ENCODE measurements at regions not wholly inside any gene's neighbourhood (a gene's known extent, or its start where the extent isn't known, plus 50 kb on each side); places are given as distances from the start of the nearest gene placed in this dataset.

- FAIRE-seq: no peak
- dilution Hi-C loops (cut with MboI; ENCODE audit: extremely low pct_ligation_motif_present, low sequenced_read_pairs): no loop called here
Measured at GRCh38 chr1:13950637-13951036, 250.6 kb downstream of the PRDM2 start.

GRCh38 chr1:13951793-13952751, 252.1 kb downstream of the PRDM2 start:
- Histone ChIP-seq H3K9me3 (ENCODE audit: control insufficient read depth, low read depth, low read length) (no peaks in the 10 kb centered on the region), H3K9me1 (ENCODE audit: control insufficient read depth, extremely low read depth, insufficient read depth, low read length) (no peaks in the 10 kb centered on the region), H3K36me3 (ENCODE audit: control insufficient read depth in 2 of 2, extremely low read depth in 1 of 2, insufficient read depth in 2 of 2, low read length in 2 of 2) (no peaks in the 10 kb centered on the region), H3K4me2 (ENCODE audit: control insufficient read depth, extremely low read depth, insufficient read depth, low read depth, low read length) (no peak overlapping the region), H3K4me3 (ENCODE audit: control insufficient read depth in 2 of 3, extremely low read depth in 1 of 3, insufficient read depth in 2 of 3, low read depth in 1 of 3, low read length in 3 of 3) (no peak overlapping the region), H3K9ac (ENCODE audit: control insufficient read depth, extremely low read depth, insufficient read depth, low read length) (no peak overlapping the region), H3K27me3 (ENCODE audit: control insufficient read depth, extremely low read depth, insufficient read depth, low read length) (no peaks in the 10 kb centered on the region), H2AFZ (ENCODE audit: control insufficient read depth, low read length) (no peak overlapping the region), H3K4me1 (ENCODE audit: control insufficient read depth, extremely low read depth, insufficient read depth, low read length) (no peaks in the 10 kb centered on the region), H3K27ac (ENCODE audit: control insufficient read depth, insufficient read depth, low read length) (no peak overlapping the region), H3K79me2 (ENCODE audit: control insufficient read depth, insufficient read depth, low read length) (no peaks in the 10 kb centered on the region), H4K20me1 (ENCODE audit: control insufficient read depth, extremely low read depth, insufficient read depth, low read length) (no peaks in the 10 kb centered on the region)
- no peak for FAIRE-seq
- no peak for DNase-seq (ENCODE audit: low read depth, low spot score)
- dilution Hi-C loops (cut with MboI; ENCODE audit: extremely low pct_ligation_motif_present, low sequenced_read_pairs): no loop called here
- TF ChIP-seq, protein P1, sequence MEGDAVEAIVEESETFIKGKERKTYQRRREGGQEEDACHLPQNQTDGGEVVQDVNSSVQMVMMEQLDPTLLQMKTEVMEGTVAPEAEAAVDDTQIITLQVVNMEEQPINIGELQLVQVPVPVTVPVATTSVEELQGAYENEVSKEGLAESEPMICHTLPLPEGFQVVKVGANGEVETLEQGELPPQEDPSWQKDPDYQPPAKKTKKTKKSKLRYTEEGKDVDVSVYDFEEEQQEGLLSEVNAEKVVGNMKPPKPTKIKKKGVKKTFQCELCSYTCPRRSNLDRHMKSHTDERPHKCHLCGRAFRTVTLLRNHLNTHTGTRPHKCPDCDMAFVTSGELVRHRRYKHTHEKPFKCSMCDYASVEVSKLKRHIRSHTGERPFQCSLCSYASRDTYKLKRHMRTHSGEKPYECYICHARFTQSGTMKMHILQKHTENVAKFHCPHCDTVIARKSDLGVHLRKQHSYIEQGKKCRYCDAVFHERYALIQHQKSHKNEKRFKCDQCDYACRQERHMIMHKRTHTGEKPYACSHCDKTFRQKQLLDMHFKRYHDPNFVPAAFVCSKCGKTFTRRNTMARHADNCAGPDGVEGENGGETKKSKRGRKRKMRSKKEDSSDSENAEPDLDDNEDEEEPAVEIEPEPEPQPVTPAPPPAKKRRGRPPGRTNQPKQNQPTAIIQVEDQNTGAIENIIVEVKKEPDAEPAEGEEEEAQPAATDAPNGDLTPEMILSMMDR (optimal IDR thresholded peaks at IDR 0.05 in 1 of 3, IDR thresholded peaks at IDR 0.05 in 1 of 3, conservative IDR thresholded peaks at IDR 0.05 in 1 of 3; ENCODE audit: extremely low read depth in 1 of 3, insufficient read depth in 2 of 3, low read length in 3 of 3): no peak
- no peak for TF ChIP-seq EZH2 (IDR thresholded peaks at IDR 0.05; ENCODE audit: low read length)

More at GRCh38 chr1:13950637-13951036, 250.6 kb downstream of the PRDM2 start:
- Histone ChIP-seq H3K9me3 (ENCODE audit: control insufficient read depth, low read depth, low read length) (no peaks in the 10 kb centered on the region), H3K4me3 (ENCODE audit: control insufficient read depth in 2 of 3, extremely low read depth in 1 of 3, insufficient read depth in 2 of 3, low read depth in 1 of 3, low read length in 3 of 3) (no peak overlapping the region), H3K9ac (ENCODE audit: control insufficient read depth, extremely low read depth, insufficient read depth, low read length) (no peak overlapping the region), H4K20me1 (ENCODE audit: control insufficient read depth, extremely low read depth, insufficient read depth, low read length) (no peaks in the 10 kb centered on the region), H3K4me1 (ENCODE audit: control insufficient read depth, extremely low read depth, insufficient read depth, low read length) (no peaks in the 10 kb centered on the region), H3K79me2 (ENCODE audit: control insufficient read depth, insufficient read depth, low read length) (no peaks in the 10 kb centered on the region), H3K27me3 (ENCODE audit: control insufficient read depth, extremely low read depth, insufficient read depth, low read length) (no peaks in the 10 kb centered on the region), H2AFZ (ENCODE audit: control insufficient read depth, low read length) (no peak overlapping the region), H3K27ac (ENCODE audit: control insufficient read depth, insufficient read depth, low read length) (no peak overlapping the region), H3K4me2 (ENCODE audit: control insufficient read depth, extremely low read depth, insufficient read depth, low read depth, low read length) (no peak overlapping the region), H3K36me3 (ENCODE audit: control insufficient read depth in 2 of 2, extremely low read depth in 1 of 2, insufficient read depth in 2 of 2, low read length in 2 of 2) (no peaks in the 10 kb centered on the region), H3K9me1 (ENCODE audit: control insufficient read depth, extremely low read depth, insufficient read depth, low read length) (no peaks in the 10 kb centered on the region)
- DNase-seq (ENCODE audit: low read depth, low spot score): no peak
- no peak for TF ChIP-seq EZH2 (IDR thresholded peaks at IDR 0.05; ENCODE audit: low read length)
- TF ChIP-seq, protein P1 (optimal IDR thresholded peaks at IDR 0.05 in 1 of 3, IDR thresholded peaks at IDR 0.05 in 1 of 3, conservative IDR thresholded peaks at IDR 0.05 in 1 of 3; ENCODE audit: extremely low read depth in 1 of 3, insufficient read depth in 2 of 3, low read length in 3 of 3): peak in 2 of 3 experiments; percentile 23 to 29
